Kidney (tissue), 13 donors: ENCODE measurements at regions not wholly inside any gene's neighbourhood (a gene's known extent, or its start where the extent isn't known, plus 50 kb on each side); places are given as distances from the start of the nearest gene placed in this dataset.
A peak's percentile ranks its signal among the peaks of the same experiment; 100 is the strongest.

Source experiments
- DNase-seq, 5 donors: peaks; one replicate each; pipeline ENCODE4 v3.0.0-alpha.2; 2013 to 2020
- FAIRE-seq: peaks from 2 replicates; lab custom pipeline; 2012; peaks lifted over from hg19 to GRCh38; lab: Jason Lieb, UNC
- H3K27ac ChIP-seq, 2 donors: one replicate each; pipeline ENCODE4 v1.7.0; 2013; ENCODE audit warnings: low read depth in 2 of 2, low read length in 2 of 2, inconsistent platforms in 1 of 2
- H3K27me3 ChIP-seq: one replicate; pipeline ENCODE4 v1.7.1; 2013; ENCODE audit warnings: low read length, inconsistent platforms; ENCODE audit not compliant: control insufficient read depth, insufficient read depth
- H3K36me3 ChIP-seq, 3 donors: one replicate each; pipeline versions ENCODE4 v1.7.0 to v1.7.1; 2013; ENCODE audit warnings: low read length in 3 of 3, control low read depth in 1 of 3, inconsistent platforms in 1 of 3; ENCODE audit not compliant: insufficient read depth in 3 of 3, control insufficient read depth in 2 of 3
- H3K4me1 ChIP-seq, 3 donors: one replicate each; pipeline versions ENCODE4 v1.7.0 to v1.7.1; 2013; ENCODE audit warnings: low read length in 3 of 3, inconsistent platforms in 1 of 3, low read depth in 1 of 3; ENCODE audit not compliant: control insufficient read depth in 2 of 3, insufficient read depth in 2 of 3
- H3K4me3 ChIP-seq, 3 donors: one replicate each; pipeline versions ENCODE4 v1.7.0 to v1.8.1; 2013; ENCODE audit warnings: low read length in 3 of 3, control low read depth in 1 of 3, inconsistent platforms in 1 of 3
- H3K9ac ChIP-seq, 3 donors: one replicate each; pipeline versions ENCODE4 v1.7.0 to v1.7.1; 2013; ENCODE audit warnings: low read length in 3 of 3, control low read depth in 1 of 3, inconsistent platforms in 1 of 3
- H3K9me3 ChIP-seq, 3 donors: one replicate each; pipeline versions ENCODE4 v1.7.0 to v1.7.1; 2013; ENCODE audit warnings: low read length in 3 of 3, control low read depth in 1 of 3, inconsistent platforms in 1 of 3; ENCODE audit not compliant: control insufficient read depth in 2 of 3, insufficient read depth in 1 of 3
- CTCF ChIP-seq: IDR thresholded peaks from 3 replicates; pipeline ENCODE4 v1.5.1; 2012; ENCODE audit warnings: mild to moderate bottlenecking, moderate library complexity, borderline replicate concordance; ENCODE audit not compliant: insufficient read depth; ENCODE audit errors: extremely low read depth
- intact Hi-C: fragments of 100-400 bp; cut with DNase I; formaldehyde crosslinking; loops from one replicate; pipeline ENCODE4 v1.11.1; 2022
- donor health status: control.
- donor health status: control.
- donor health status: control.
- donor health status: control.
- donor health status: control.
- donor health status: DM: yes; HTN: yes; CAD: no.
- donor health status: Normal renal cell carcinoma (clear cell type).

DNA sequence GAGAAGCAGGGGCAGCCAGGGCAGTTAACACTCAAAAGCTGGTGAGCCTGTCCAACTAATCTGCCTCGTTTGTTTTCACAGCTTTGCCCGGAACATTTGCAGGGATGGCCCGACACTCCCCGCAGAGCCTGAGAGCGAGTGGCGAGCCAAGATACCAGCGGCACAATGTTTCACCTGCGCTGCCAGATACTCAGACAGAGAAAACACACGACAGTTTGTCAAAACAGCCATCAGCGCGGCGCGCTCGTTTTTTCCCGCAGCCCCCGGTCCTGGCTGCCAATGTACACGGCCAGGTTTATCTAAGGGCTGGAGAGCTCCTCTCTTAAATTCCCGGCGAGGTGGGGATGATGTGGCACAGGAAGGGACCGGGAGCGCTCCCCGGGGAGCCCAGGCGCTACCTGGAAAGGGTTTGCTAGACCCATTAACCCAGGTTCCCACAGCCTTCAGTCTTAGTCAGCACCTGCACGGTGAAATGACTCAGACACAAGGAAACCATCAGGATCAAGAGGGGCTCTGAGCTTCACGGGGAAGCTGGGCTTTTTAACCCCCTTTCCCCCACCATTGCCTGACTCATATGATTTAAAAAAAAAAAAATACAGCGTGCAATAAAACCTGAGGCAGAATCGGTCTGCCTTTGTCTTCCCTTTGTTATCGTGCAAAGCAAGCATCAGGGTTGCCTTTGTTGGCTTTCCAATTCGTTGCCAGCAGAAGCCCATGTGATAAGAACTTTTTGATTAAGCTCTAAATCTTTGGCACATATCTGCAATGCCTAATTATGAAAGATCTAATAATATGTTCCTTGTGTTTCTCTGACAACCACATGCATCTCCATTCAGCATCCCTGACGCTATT is 186.2 kb downstream of the EFNB2 start:
- H3K27me3 ChIP-seq, result peaks cover 4% of the 10 kb centered on the region
- H3K27ac ChIP-seq, result no peak overlapping the region
- peak overlapping the region in 1 of 3 donors; percentile 36 for H3K4me3 ChIP-seq
- DNase-seq (peak in 4 of 5 donors; percentile 51 to 59 (median 53)), FAIRE-seq (no peak)
- H3K9me3 ChIP-seq, result no peaks in the 10 kb centered on the region
- no peaks in the 10 kb centered on the region for H3K4me1 ChIP-seq
- TF ChIP-seq CTCF, result no peak
- no peak overlapping the region for H3K9ac ChIP-seq
- H3K36me3 ChIP-seq, result no peaks in the 10 kb centered on the region
- intact Hi-C loops, result no loop called here

- no peak overlapping the region for H3K9ac ChIP-seq
- no peak overlapping the region for H3K4me3 ChIP-seq
These were observed 187.2 kb downstream of the EFNB2 start for GRCh38 chr13:106348075-106348840.

DNA sequence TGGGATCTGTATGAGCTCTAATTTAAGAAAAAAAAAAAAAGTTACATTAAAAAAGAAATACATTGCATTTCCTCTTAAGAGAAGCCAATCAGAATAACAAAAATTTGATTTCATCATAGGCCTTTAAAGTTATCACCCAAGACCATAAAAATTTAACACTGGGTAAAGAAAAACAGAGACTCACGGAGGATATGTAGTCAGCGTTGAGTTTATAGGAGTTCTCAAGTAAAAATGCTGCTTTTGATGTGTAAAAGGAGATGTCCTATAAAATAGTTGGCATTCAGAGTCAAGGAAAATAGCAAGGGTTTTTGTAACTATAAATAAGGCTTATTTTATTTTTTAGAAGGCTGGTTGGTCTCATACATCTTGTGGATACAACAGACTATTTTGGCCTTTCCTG is 191.1 kb downstream of the EFNB2 start:
- Histone ChIP-seq H3K9me3 (peaks cover 0 to 11% (median 2%) of the 10 kb centered on the region in 3 donors), H3K36me3 (no peaks in the 10 kb centered on the region), H3K27ac (no peak overlapping the region), H3K9ac (no peak overlapping the region), H3K4me3 (no peak overlapping the region), H3K27me3 (peaks cover under 1% of the 10 kb centered on the region), H3K4me1 (no peaks in the 10 kb centered on the region)
- no peak for TF ChIP-seq CTCF
- no peak for FAIRE-seq
- DNase-seq, result no peak
- intact Hi-C loops, result no loop called here

More at GRCh38 chr13:106348075-106348840, 187.2 kb downstream of the EFNB2 start:
- Histone ChIP-seq H3K27ac (no peak overlapping the region), H3K9me3 (no peaks in the 10 kb centered on the region), H3K27me3 (peaks cover 4% of the 10 kb centered on the region), H3K36me3 (no peaks in the 10 kb centered on the region), H3K4me1 (no peaks in the 10 kb centered on the region)
- TF ChIP-seq CTCF, result no peak
- DNase-seq (peak in 2 of 5 donors; percentile 29 to 31), FAIRE-seq (no peak)
- intact Hi-C loops, result no loop called here
